C4-2B (cell line): ENCODE measurements at regions not wholly inside any gene's neighbourhood (a gene's known extent, or its start where the extent isn't known, plus 50 kb on each side); places are given as distances from the start of the nearest gene placed in this dataset.
A peak's percentile ranks its signal among the peaks of the same experiment; 100 is the strongest.

Experiments used
- H3K27ac ChIP-seq: fragments of 450-650 bp; 2 replicates; pipeline ENCODE4 v1.5.1; 2017
- CTCF ChIP-seq: fragments of 450-650 bp; conservative IDR thresholded peaks from 2 replicates; pipeline ENCODE4 v1.5.1; 2017; ENCODE audit warnings: mild to moderate bottlenecking
- ZFX ChIP-seq: fragments of 450-650 bp; IDR thresholded peaks from 2 replicates; pipeline ENCODE4 v1.6.1; 2017

- TF ChIP-seq CTCF (no peak), ZFX (no peak)
Measured at GRCh38 chr1:187527346-187527745, 698.6 kb downstream of the PLA2G4A start.

GRCh38 chr1:187537936-187538335 is 709.2 kb downstream of the PLA2G4A start:
- TF ChIP-seq CTCF (no peak), ZFX (no peak)
- H3K27ac ChIP-seq = no peak overlapping the region

More at GRCh38 chr1:187527346-187527745, 698.6 kb downstream of the PLA2G4A start:
- no peak overlapping the region for H3K27ac ChIP-seq

- TF ChIP-seq CTCF (no peak), ZFX (no peak)
- no peak overlapping the region for H3K27ac ChIP-seq
Measured at GRCh38 chr1:187549540-187549939, 720.8 kb downstream of the PLA2G4A start.

- no peak for TF ChIP-seq ZFX
- TF ChIP-seq CTCF = peak; percentile 26
- no peak overlapping the region for H3K27ac ChIP-seq
Measured at GRCh38 chr1:187551061-187551460, 722.3 kb downstream of the PLA2G4A start.

GRCh38 chr1:187563191-187563590 is 734.4 kb downstream of the PLA2G4A start:
- no peak for TF ChIP-seq CTCF
- TF ChIP-seq ZFX = no peak

GRCh38 chr1:187566354-187566753 is 737.6 kb downstream of the PLA2G4A start:
- TF ChIP-seq ZFX (no peak), CTCF (no peak)
- H3K27ac ChIP-seq = no peak overlapping the region

More at GRCh38 chr1:187563191-187563590, 734.4 kb downstream of the PLA2G4A start:
- H3K27ac ChIP-seq = no peak overlapping the region

GRCh38 chr1:187568067-187568466 is 739.3 kb downstream of the PLA2G4A start:
- H3K27ac ChIP-seq = no peak overlapping the region

More at GRCh38 chr1:187568067-187568466, 739.3 kb downstream of the PLA2G4A start:
- TF ChIP-seq ZFX (no peak), CTCF (no peak)
